Body of pancreas (tissue), 4 donors: ENCODE measurements at regions not wholly inside any gene's neighbourhood (a gene's known extent, or its start where the extent isn't known, plus 50 kb on each side); places are given as distances from the start of the nearest gene placed in this dataset.

Experiments
- ATAC-seq: fragments of 150-250 bp; one replicate; pipeline ENCODE4 v1.9.1; 2016
- DNase-seq, 4 donors: peaks; one replicate each; pipeline ENCODE4 v3.0.0-alpha.2; 2019
- H3K27ac ChIP-seq, 4 donors: fragments of 200-600 bp; sonication (generic); 1 replicate in 3 of 4; 2 replicates in 1 of 4; pipeline versions ENCODE4 v1.5.1 to v1.6.1; 2016 to 2019; ENCODE audit warnings: mild to moderate bottlenecking in 1 of 4, mixed read lengths in 1 of 4, moderate library complexity in 1 of 4
- H3K27me3 ChIP-seq, 2 donors: fragments of 200-600 bp; sonication (generic); one replicate each; pipeline ENCODE4 v1.6.0; 2016; ENCODE audit warnings: mild to moderate bottlenecking in 1 of 2
- H3K36me3 ChIP-seq, 2 donors: fragments of 200-600 bp; sonication (generic); replicated peaks in 1 of 2; 2 replicates each; pipeline ENCODE4 v1.5.1; 2016; ENCODE audit warnings: low read depth in 2 of 2; ENCODE audit not compliant: insufficient read depth in 1 of 2
- H3K4me1 ChIP-seq: fragments of 200-600 bp; sonication (generic); one replicate; pipeline ENCODE4 v1.6.0; 2016
- H3K4me3 ChIP-seq, 2 donors: fragments of 200-600 bp; sonication (generic); 1 replicate in 1 of 2; 2 replicates in 1 of 2; pipeline ENCODE4 v1.5.1; 2016 to 2019
- H3K9me3 ChIP-seq, 3 donors: fragments of 200-600 bp; sonication (generic); 1 replicate in 2 of 3; 2 replicates in 1 of 3; pipeline ENCODE4 v1.5.1; 2016
- CTCF ChIP-seq, 7 experiments: fragments of 450-650 bp in 4 of 7; fragments of 200-600 bp in 3 of 7; sonication (generic) in 3 of 7; IDR thresholded peaks; one replicate each; pipeline ENCODE4 v1.5.1; 2016 to 2019; ENCODE audit warnings: antibody characterized with exemption in 7 of 7
- POLR2A ChIP-seq, 3 donors: fragments of 450-650 bp; IDR thresholded peaks; one replicate each; pipeline ENCODE4 v1.6.1; 2016; ENCODE audit warnings: antibody characterized with exemption in 3 of 3, mild to moderate bottlenecking in 2 of 3
- WGBS, 2 donors: methylation state at CpG; one replicate each; pipeline ENCODE4 v1.1.5; 2017; 5-methylcytosine and 5-hydroxymethylcytosine counted together
- intact Hi-C: fragments of 100-400 bp; cut with DNase I; formaldehyde crosslinking; loops from one replicate; pipeline ENCODE4 v1.15.1; 2023

GRCh38 chr1:101081496-101082488 lies 56.2 kb upstream of the DPH5 start:
- WGBS, 2 donors: 85 to 92% methylated on average over 8 of the region's 8 CpGs
- no peak for ATAC-seq

GRCh38 chr1:101080859-101081258 lies 55.3 kb upstream of the DPH5 start:
- 94 to 97% methylated on average over 3 of the region's 3 CpGs for WGBS, 2 donors
- intact Hi-C loops: no loop called here
- H3K36me3 ChIP-seq: no peaks in the 10 kb centered on the region
- H3K9me3 ChIP-seq: no peaks in the 10 kb centered on the region
- no peak for TF ChIP-seq CTCF (IDR thresholded peaks at IDR 0.05)
- TF ChIP-seq POLR2A (IDR thresholded peaks at IDR 0.05): no peak
- DNase-seq (no peak), ATAC-seq (no peak)
- no peaks in the 10 kb centered on the region for H3K4me1 ChIP-seq
- H3K27me3 ChIP-seq: no peaks in the 10 kb centered on the region
- H3K4me3 ChIP-seq: no peak overlapping the region
- H3K27ac ChIP-seq: no peak overlapping the region

More at GRCh38 chr1:101081496-101082488, 56.2 kb upstream of the DPH5 start:
- TF ChIP-seq CTCF (IDR thresholded peaks at IDR 0.05) (no peak), POLR2A (IDR thresholded peaks at IDR 0.05) (no peak)
- no peaks in the 10 kb centered on the region for H3K9me3 ChIP-seq
- H3K27me3 ChIP-seq: no peaks in the 10 kb centered on the region
- no peak overlapping the region for H3K27ac ChIP-seq
- H3K36me3 ChIP-seq: no peaks in the 10 kb centered on the region
- no peak for DNase-seq
- intact Hi-C loops: no loop called here
- no peak overlapping the region for H3K4me3 ChIP-seq
- H3K4me1 ChIP-seq: no peaks in the 10 kb centered on the region

GRCh38 chr1:101079341-101079740 lies 53.8 kb upstream of the DPH5 start:
- H3K4me1 ChIP-seq: no peaks in the 10 kb centered on the region
- no peaks in the 10 kb centered on the region for H3K36me3 ChIP-seq
- WGBS, 2 donors: 77 to 90% methylated on average over 4 of the region's 4 CpGs
- no peaks in the 10 kb centered on the region for H3K27me3 ChIP-seq
- intact Hi-C loops: no loop called here
- TF ChIP-seq CTCF (IDR thresholded peaks at IDR 0.05) (no peak), POLR2A (IDR thresholded peaks at IDR 0.05) (no peak)
- no peaks in the 10 kb centered on the region for H3K9me3 ChIP-seq
- ATAC-seq (no peak), DNase-seq (no peak)
- H3K4me3 ChIP-seq: no peak overlapping the region
- H3K27ac ChIP-seq: no peak overlapping the region

GRCh38 chr1:101077849-101078248 lies 52.3 kb upstream of the DPH5 start:
- DNase-seq: no peak
- Histone ChIP-seq H3K4me1 (no peaks in the 10 kb centered on the region), H3K4me3 (no peak overlapping the region), H3K27me3 (no peaks in the 10 kb centered on the region), H3K9me3 (no peaks in the 10 kb centered on the region), H3K36me3 (no peaks in the 10 kb centered on the region), H3K27ac (no peak overlapping the region)
- intact Hi-C loops: no loop called here
- 93 to 96% methylated on average over 4 of the region's 4 CpGs for WGBS, 2 donors
- no peak for TF ChIP-seq CTCF (IDR thresholded peaks at IDR 0.05)
- no peak for TF ChIP-seq POLR2A (IDR thresholded peaks at IDR 0.05)
- ATAC-seq: no peak
